Fibroblast of pulmonary artery (primary cell): ENCODE measurements at regions not wholly inside any gene's neighbourhood (a gene's known extent, or its start where the extent isn't known, plus 50 kb on each side); places are given as distances from the start of the nearest gene placed in this dataset.

ENCODE experiments used
- DNase-seq: peaks from one replicate; pipeline ENCODE4 v3.0.0-alpha.2; 2010; ENCODE audit warnings: low read depth
- H3K4me3 ChIP-seq: replicated peaks from 2 replicates; pipeline ENCODE4 v1.5.1; 2011; ENCODE audit warnings: low read depth, mild to moderate bottlenecking, control low read depth, low read length, moderate library complexity
- TF ChIP-seq, protein P1 (sequence below): IDR thresholded peaks from 2 replicates; pipeline ENCODE4 v1.5.1; 2011; ENCODE audit warnings: mild to moderate bottlenecking, control low read depth, low read length, inconsistent platforms; ENCODE audit errors: missing control alignments

DNA sequence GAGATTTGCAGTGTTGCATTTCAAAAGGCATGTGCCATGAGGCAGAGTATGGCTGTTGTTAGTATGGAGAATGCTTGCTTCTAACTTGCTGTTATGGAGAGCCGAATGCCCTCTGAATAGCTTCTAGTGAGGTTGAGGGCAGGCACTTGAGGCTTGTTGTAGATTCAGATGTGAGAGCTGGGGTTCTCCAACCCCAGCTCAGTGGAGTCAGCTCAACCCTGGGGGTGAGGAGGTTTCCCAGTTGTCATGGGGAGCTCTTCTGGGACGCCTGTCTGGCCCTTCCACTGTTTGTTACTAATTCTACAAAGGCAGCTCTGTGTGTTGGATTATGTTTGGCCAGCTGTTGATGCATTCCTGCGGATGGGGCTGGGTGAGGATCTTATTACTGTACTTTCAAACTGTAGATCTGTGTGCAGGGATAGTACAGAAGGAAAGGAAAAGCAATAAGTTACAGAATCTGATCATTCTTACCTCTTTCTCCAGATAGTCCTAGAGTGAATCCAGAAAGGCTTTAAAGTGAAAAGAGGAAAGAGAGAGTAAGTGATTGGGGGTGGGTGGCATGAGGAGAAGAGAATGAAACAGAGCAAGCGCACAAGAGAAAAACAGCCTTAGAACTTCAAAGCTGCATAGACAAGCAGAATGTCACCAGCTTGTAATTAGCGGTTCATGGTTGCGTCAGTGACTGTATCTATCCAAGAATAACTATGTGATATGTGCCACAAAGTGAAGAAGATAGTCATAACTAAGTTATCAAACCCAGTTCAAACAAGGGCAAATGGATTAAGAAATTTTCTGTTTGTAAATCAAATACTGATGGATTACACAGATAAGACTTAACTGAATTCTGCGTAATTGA is 148.7 kb downstream of the PRL start:
- H3K4me3 ChIP-seq: no peak overlapping the region
- DNase-seq: peak; percentile 74
- TF ChIP-seq, protein P1, sequence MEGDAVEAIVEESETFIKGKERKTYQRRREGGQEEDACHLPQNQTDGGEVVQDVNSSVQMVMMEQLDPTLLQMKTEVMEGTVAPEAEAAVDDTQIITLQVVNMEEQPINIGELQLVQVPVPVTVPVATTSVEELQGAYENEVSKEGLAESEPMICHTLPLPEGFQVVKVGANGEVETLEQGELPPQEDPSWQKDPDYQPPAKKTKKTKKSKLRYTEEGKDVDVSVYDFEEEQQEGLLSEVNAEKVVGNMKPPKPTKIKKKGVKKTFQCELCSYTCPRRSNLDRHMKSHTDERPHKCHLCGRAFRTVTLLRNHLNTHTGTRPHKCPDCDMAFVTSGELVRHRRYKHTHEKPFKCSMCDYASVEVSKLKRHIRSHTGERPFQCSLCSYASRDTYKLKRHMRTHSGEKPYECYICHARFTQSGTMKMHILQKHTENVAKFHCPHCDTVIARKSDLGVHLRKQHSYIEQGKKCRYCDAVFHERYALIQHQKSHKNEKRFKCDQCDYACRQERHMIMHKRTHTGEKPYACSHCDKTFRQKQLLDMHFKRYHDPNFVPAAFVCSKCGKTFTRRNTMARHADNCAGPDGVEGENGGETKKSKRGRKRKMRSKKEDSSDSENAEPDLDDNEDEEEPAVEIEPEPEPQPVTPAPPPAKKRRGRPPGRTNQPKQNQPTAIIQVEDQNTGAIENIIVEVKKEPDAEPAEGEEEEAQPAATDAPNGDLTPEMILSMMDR: no peak

DNA sequence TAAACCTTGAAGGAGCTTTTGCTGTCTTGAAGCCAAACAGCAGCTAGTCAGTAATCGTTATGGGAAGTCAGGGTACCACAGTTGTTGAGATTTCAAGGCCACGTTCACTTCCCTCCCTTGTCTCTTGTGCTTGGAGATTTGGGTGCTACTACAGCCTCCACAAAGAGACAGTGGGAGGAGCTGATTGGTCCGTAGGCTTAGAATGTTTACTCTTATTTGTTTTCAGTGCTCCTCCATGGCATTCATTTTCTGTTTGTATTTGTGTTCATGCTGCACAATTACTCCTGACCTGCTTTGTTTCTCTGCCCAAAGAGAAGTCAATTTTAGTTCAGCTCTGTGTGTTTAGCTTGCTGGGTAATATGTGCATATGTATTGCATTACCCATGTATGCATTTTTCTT is 147.7 kb downstream of the PRL start:
- H3K4me3 ChIP-seq: no peak overlapping the region
- no peak for DNase-seq
- TF ChIP-seq, protein P1: no peak

DNA sequence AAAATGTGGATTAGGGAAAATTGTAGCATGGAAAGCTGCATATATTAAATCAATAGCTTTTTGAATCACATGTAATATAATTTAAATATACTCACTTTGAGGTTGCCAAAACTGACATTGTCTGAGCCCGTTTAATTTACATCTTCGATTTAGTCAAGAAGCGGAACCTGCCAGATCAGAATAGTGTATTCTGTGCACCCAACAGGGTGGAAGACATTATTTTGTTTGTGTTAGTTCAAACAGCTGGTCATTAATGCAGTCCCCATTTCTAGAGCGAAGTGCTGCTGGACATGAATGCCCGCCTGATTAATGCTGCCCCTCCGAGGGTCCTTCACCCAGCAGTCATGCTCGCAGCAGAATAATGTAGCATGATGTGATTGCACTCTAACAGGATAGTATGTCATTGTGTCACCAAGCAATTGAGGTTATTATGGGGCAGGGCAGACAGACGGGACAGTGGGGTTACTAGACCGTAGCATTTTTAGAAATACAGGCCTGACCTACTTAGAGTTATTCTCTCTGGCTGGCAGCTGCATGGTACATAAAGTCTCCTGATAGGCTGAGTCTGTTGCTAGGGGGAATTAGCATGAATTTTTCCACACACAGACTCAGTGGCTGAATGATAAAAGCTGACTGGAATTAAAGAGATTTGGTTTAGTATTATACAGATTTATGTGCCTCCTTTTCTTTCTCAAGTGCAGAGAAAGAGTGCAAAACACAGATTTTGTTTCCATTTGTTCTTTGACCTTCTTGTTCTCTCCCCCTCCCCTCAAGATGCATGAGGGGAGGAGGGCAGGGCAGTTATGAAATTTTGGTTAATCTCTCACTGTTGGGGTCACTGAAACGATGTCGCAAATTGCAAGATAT is 147.1 kb downstream of the PRL start:
- peak; percentile 27 for DNase-seq
- no peak overlapping the region for H3K4me3 ChIP-seq
- TF ChIP-seq, protein P1: no peak

DNA sequence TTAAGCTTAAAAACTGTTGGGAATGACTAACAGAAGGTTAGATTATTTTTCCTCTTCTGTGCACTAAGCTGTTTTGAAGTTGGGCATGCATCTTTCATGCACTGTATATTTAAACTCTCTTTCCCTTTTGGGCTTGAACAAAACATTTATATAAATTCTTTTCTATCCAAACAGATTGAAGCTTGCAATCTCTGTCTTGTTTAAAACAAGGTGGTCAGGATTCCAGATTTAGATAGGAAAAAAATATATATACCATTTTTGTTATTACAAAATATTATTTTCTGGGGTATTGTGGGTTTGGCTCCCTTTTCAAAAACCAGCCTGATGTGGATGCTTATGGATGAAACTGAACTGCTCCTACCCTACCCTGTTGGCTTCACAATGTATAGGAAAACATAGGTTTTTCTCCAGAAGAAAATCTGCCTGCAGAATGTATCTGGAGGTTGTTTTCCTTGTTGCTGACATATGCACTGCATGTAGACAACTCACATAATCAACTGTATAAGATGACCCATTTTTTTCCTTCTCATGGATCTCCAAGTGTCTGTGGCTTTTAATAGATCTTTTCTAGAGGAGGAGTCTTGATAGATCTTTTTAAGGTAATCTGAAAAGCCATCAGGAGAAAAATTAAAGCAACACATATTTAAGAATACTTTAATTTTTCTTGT is 146.3 kb downstream of the PRL start:
- TF ChIP-seq, protein P1: no peak
- no peak overlapping the region for H3K4me3 ChIP-seq
- DNase-seq: no peak

DNA sequence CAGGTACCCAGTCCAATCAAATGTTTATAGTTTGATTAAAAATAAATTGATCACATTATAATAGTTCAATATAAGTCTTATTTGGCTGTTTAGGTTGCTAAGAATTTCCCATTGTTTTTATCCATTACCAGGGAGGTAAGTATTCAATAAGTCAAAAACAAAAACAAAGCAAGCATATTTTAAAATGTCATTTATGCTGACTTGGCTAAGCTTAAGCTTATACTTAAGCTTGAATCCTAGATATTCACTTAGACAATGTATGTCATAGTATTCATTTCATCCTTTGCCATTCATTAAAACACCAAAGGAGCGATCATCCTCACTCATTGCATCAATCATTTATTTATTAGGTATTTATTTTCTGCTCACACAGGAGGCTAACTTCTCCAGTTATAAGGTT is 144.9 kb downstream of the PRL start:
- TF ChIP-seq, protein P1: no peak
- no peak for DNase-seq
- no peak overlapping the region for H3K4me3 ChIP-seq

DNA sequence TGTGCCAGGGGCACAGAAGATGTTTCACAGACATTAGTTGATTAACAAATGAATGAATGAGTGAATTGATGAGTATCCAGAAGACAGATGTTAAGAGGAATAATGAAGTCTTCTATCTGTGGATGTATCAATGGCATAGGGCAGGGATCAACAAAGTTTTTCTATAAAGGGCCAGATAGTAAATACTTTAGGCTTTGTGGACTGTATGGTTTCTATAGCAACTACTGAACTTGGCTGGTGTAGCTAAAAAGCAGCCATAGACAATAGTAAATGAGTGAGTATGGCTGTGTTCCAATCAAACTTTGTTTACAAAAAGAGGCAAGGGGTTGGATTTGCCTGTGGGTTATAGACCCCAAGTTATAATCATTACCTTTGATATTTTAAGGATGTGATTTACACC is 144.0 kb downstream of the PRL start:
- peak; percentile 14 for DNase-seq
- no peak overlapping the region for H3K4me3 ChIP-seq
- TF ChIP-seq, protein P1: no peak
